AG04450 (cell line): ENCODE measurements at regions not wholly inside any gene's neighbourhood (a gene's known extent, or its start where the extent isn't known, plus 50 kb on each side); places are given as distances from the start of the nearest gene placed in this dataset.

Experiments
- CTCF ChIA-PET: fragments of 300-600, 350-600 bp; formaldehyde crosslinking; extraction: SDS; loops from one replicate; lab custom pipeline; 2022; ENCODE audit warnings: antibody characterized with exemption, inconsistent platforms; lab: Charles Lee
- POLR2A ChIA-PET: fragments of 350-600 bp; formaldehyde crosslinking; extraction: SDS; loops from one replicate; lab custom pipeline; 2021; ENCODE audit warnings: antibody characterized with exemption, inconsistent platforms; lab: Yijun Ruan, JAX
- DNase-seq: peaks from one replicate; pipeline ENCODE4 v3.0.0-alpha.2; 2011; ENCODE audit warnings: low read depth, low spot score
- H3K27ac ChIP-seq: one replicate; pipeline ENCODE4 v1.5.1; 2012; ENCODE audit warnings: low read depth, low read length, control low read depth
- H3K27me3 ChIP-seq: one replicate; pipeline ENCODE4 v1.6.0; 2012; ENCODE audit warnings: low read length; ENCODE audit not compliant: control insufficient read depth, insufficient read depth
- H3K4me3 ChIP-seq: 2 replicates; pipeline ENCODE4 v1.5.1; 2011; ENCODE audit warnings: mild to moderate bottlenecking, low read depth, low read length, control low read depth
- H3K9me3 ChIP-seq: 2 replicates; pipeline ENCODE4 v1.5.1; 2012; ENCODE audit warnings: low read length; ENCODE audit not compliant: control insufficient read depth, insufficient read depth
- TF ChIP-seq, protein P1 (sequence below): IDR thresholded peaks from 2 replicates; pipeline ENCODE4 v1.5.1; 2011; ENCODE audit warnings: low read depth, low read length, control low read depth, inconsistent platforms

DNA sequence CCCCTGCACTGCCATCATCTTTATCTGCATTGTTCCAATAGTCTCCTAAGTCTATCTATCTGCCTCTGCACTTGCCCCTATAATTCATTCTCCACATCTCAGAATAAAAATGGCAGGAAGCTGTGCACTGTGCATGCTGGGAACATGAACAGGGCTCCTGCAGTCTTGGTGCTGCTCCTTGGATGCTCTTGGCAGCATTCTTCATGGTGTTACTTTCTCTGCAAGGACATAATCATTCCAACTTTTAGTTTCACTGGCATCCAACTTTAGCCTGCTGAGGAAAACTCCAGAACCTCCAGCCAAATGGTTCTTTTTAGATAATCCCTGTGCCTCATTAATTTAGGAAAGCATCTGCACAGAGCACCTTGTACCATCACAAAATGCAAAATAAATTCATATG is 208.3 kb downstream of the STK31 start:
- TF ChIP-seq, protein P1, sequence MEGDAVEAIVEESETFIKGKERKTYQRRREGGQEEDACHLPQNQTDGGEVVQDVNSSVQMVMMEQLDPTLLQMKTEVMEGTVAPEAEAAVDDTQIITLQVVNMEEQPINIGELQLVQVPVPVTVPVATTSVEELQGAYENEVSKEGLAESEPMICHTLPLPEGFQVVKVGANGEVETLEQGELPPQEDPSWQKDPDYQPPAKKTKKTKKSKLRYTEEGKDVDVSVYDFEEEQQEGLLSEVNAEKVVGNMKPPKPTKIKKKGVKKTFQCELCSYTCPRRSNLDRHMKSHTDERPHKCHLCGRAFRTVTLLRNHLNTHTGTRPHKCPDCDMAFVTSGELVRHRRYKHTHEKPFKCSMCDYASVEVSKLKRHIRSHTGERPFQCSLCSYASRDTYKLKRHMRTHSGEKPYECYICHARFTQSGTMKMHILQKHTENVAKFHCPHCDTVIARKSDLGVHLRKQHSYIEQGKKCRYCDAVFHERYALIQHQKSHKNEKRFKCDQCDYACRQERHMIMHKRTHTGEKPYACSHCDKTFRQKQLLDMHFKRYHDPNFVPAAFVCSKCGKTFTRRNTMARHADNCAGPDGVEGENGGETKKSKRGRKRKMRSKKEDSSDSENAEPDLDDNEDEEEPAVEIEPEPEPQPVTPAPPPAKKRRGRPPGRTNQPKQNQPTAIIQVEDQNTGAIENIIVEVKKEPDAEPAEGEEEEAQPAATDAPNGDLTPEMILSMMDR: no peak
- no peaks in the 10 kb centered on the region for H3K27me3 ChIP-seq
- no peak for DNase-seq
- POLR2A ChIA-PET: no interaction called here
- no peaks in the 10 kb centered on the region for H3K9me3 ChIP-seq
- H3K4me3 ChIP-seq: no peak overlapping the region
- no peak overlapping the region for H3K27ac ChIP-seq
- CTCF ChIA-PET: no interaction called here

DNA sequence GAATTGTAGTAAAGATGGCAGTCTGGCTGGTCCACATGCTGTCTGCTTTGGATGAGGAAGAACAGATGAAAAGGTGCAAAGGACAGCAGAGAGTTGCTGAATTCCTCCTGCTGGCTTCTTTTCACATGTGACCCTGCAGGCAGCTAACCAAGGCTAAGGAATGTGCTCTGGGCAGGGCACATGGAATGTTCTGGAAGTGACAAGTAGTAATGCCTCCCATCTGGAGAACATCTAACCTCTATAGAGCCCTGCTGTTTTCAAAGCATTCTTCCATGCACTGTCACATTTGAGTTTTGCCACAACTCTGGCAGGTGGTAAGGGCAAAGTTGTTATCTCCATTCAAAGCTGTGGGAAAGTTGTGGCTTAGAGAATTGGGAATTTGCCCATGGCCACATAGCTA is 208.8 kb downstream of the STK31 start:
- Histone ChIP-seq H3K4me3 (no peak overlapping the region), H3K27me3 (no peaks in the 10 kb centered on the region), H3K9me3 (no peaks in the 10 kb centered on the region), H3K27ac (no peak overlapping the region)
- no peak for DNase-seq
- TF ChIP-seq, protein P1: no peak
- ChIA-PET CTCF (no interaction called here), POLR2A (no interaction called here)

- Histone ChIP-seq H3K4me3 (no peak overlapping the region), H3K9me3 (no peaks in the 10 kb centered on the region), H3K27ac (no peak overlapping the region), H3K27me3 (no peaks in the 10 kb centered on the region)
- ChIA-PET CTCF (no interaction called here), POLR2A (no interaction called here)
- TF ChIP-seq, protein P1: no peak
- no peak for DNase-seq
Observed at GRCh38 chr7:23925088-23925487, 215.1 kb downstream of the STK31 start.

- DNase-seq: no peak
- TF ChIP-seq, protein P1: no peak
- H3K27me3 ChIP-seq: no peaks in the 10 kb centered on the region
- no peaks in the 10 kb centered on the region for H3K9me3 ChIP-seq
- CTCF ChIA-PET: no interaction called here
- no peak overlapping the region for H3K27ac ChIP-seq
- H3K4me3 ChIP-seq: no peak overlapping the region
- POLR2A ChIA-PET: no interaction called here
Observed at GRCh38 chr7:23927709-23928417, 217.8 kb downstream of the STK31 start.

- POLR2A ChIA-PET: no interaction called here
- CTCF ChIA-PET: no interaction called here
- Histone ChIP-seq H3K27ac (no peak overlapping the region), H3K27me3 (no peaks in the 10 kb centered on the region), H3K4me3 (no peak overlapping the region), H3K9me3 (no peaks in the 10 kb centered on the region)
- no peak for DNase-seq
- TF ChIP-seq, protein P1: no peak
Observed at GRCh38 chr7:23928418-23928775, 218.4 kb downstream of the STK31 start.
